GM12878 (cell line): ENCODE measurements at regions not wholly inside any gene's neighbourhood (a gene's known extent, or its start where the extent isn't known, plus 50 kb on each side); places are given as distances from the start of the nearest gene placed in this dataset.

Experiments
- ATAC-seq: fragments of 200-7000 bp; cut with Tn5 transposase; 3 replicates; pipeline ENCODE4 v1.9.1; 2020; ENCODE audit warnings: mild to moderate bottlenecking, moderate library complexity
- BruUV-seq: library from RNA; stranded (reverse); fragments of 400-500 nt; replicated peaks from 2 replicates; lab custom pipeline; 2021; lab: Mats Ljungman, UMichigan
- CTCF ChIA-PET: fragments of 300-600 bp; sonication (Branson Sonifier 250); formaldehyde crosslinking; extraction: SDS; loops from one replicate; lab custom pipeline; 2021; ENCODE audit warnings: inconsistent platforms; lab: Yijun Ruan, JAX
- POLR2A ChIA-PET: fragments of 350-600 bp; formaldehyde crosslinking; extraction: SDS; loops from one replicate; lab custom pipeline; 2021; ENCODE audit warnings: inconsistent platforms; lab: Charles Lee
- RAD21 ChIA-PET: fragments of 300-600 bp; sonication (Branson Sonifier 250); formaldehyde crosslinking; loops from one replicate; lab custom pipeline; 2023; ENCODE audit warnings: antibody characterized with exemption; ENCODE audit not compliant: unreplicated experiment; lab: Charles Lee
- SMC1A ChIA-PET: fragments of 300-600 bp; sonication (Branson Sonifier 250); formaldehyde crosslinking; loops from one replicate; lab custom pipeline; 2023; ENCODE audit not compliant: unreplicated experiment, uncharacterized antibody; lab: Charles Lee
- DNase-seq: peaks from one replicate; pipeline ENCODE4 v3.0.0-alpha.2; 2011; ENCODE audit warnings: low read depth, low spot score
- FAIRE-seq: peaks from 3 replicates; lab custom pipeline; 2011; peaks lifted over from hg19 to GRCh38; lab: Jason Lieb, UNC
- H2AFZ ChIP-seq: 2 replicates; pipeline ENCODE4 v1.6.0; 2011; ENCODE audit warnings: low read depth, low read length, control low read depth; ENCODE audit not compliant: control insufficient read depth
- H3K27ac ChIP-seq: 2 replicates; pipeline ENCODE4 v1.5.1; 2011; ENCODE audit warnings: control low read depth; ENCODE audit not compliant: control insufficient read depth, insufficient read depth
- H3K27me3 ChIP-seq, 2 experiments: replicated peaks in 1 of 2; 2 replicates each; pipeline versions ENCODE4 v1.6.0 to v1.6.1; 2011; ENCODE audit warnings: low read length in 1 of 2; ENCODE audit not compliant: control insufficient read depth in 2 of 2, insufficient read depth in 2 of 2
- H3K36me3 ChIP-seq, 2 experiments: 2 replicates each; pipeline ENCODE4 v1.5.1; 2011; ENCODE audit warnings: low read length in 1 of 2; ENCODE audit not compliant: control insufficient read depth in 2 of 2, insufficient read depth in 2 of 2
- H3K4me1 ChIP-seq: 2 replicates; pipeline ENCODE4 v1.6.1; 2011; ENCODE audit warnings: mild to moderate bottlenecking, low read length, moderate library complexity, mixed read lengths; ENCODE audit not compliant: control insufficient read depth, insufficient read depth
- H3K4me2 ChIP-seq: 2 replicates; pipeline ENCODE4 v1.6.0; 2011; ENCODE audit warnings: control low read depth; ENCODE audit not compliant: control insufficient read depth, insufficient read depth
- H3K4me3 ChIP-seq: fragments of 200-600 bp; sonication (generic); 2 replicates; pipeline ENCODE4 v1.5.1; 2016
- H3K79me2 ChIP-seq: 2 replicates; pipeline ENCODE4 v1.6.0; 2011; ENCODE audit warnings: low read length; ENCODE audit not compliant: control insufficient read depth, insufficient read depth
- H3K9ac ChIP-seq: 2 replicates; pipeline ENCODE4 v1.8.0; 2011; ENCODE audit warnings: low read length, control low read depth, mixed read lengths; ENCODE audit not compliant: control insufficient read depth, insufficient read depth
- H3K9me3 ChIP-seq: replicated peaks from 3 replicates; pipeline ENCODE4 v1.5.1; 2011; ENCODE audit warnings: mild to moderate bottlenecking, low read length; ENCODE audit not compliant: control insufficient read depth, insufficient read depth
- H4K20me1 ChIP-seq: 2 replicates; pipeline ENCODE4 v1.6.0; 2011; ENCODE audit not compliant: control insufficient read depth, insufficient read depth
- CBX5 ChIP-seq: sonication (generic); IDR thresholded peaks from 2 replicates; pipeline ENCODE4 v1.6.1; 2016; ENCODE audit warnings: low read depth, moderate library complexity, mild to moderate bottlenecking, inconsistent platforms
- EZH2 ChIP-seq: IDR thresholded peaks from 2 replicates; pipeline ENCODE4 v1.6.1; 2012; ENCODE audit warnings: low read depth, mild to moderate bottlenecking, control low read depth, inconsistent platforms, low read length, borderline replicate concordance; ENCODE audit not compliant: control insufficient read depth
- GABPA ChIP-seq: IDR thresholded peaks from 2 replicates; pipeline ENCODE4 v1.6.1; 2014; ENCODE audit warnings: antibody characterized with exemption, low read depth, mild to moderate bottlenecking, inconsistent platforms
- IKZF1 ChIP-seq: fragments of 450-650 bp; conservative IDR thresholded peaks from 2 replicates; pipeline ENCODE4 v1.6.1; 2017; ENCODE audit warnings: antibody characterized with exemption, mild to moderate bottlenecking
- MAX ChIP-seq: IDR thresholded peaks from 2 replicates; pipeline ENCODE4 v1.6.1; 2012; ENCODE audit warnings: low read depth, low read length, improper control_type of control experiment
- NFXL1 ChIP-seq: fragments of 450-650 bp; IDR thresholded peaks from 2 replicates; pipeline ENCODE4 v1.6.1; 2017; ENCODE audit warnings: antibody characterized with exemption, mild to moderate bottlenecking, borderline replicate concordance
- PML ChIP-seq: IDR thresholded peaks from 2 replicates; pipeline ENCODE4 v1.6.1; 2012; ENCODE audit warnings: low read length, inconsistent platforms
- SIX5 ChIP-seq: IDR thresholded peaks from 2 replicates; pipeline ENCODE4 v1.6.1; 2011; ENCODE audit warnings: mild to moderate bottlenecking, low read depth, low read length, moderate library complexity; ENCODE audit not compliant: severe bottlenecking
- SKIL ChIP-seq: fragments of 450-650 bp; IDR thresholded peaks from 2 replicates; pipeline ENCODE4 v1.6.1; 2017; ENCODE audit warnings: mild to moderate bottlenecking, low read depth, inconsistent platforms; ENCODE audit not compliant: poor library complexity, severe bottlenecking
- SMAD1 ChIP-seq: fragments of 450-650 bp; IDR thresholded peaks from 2 replicates; pipeline ENCODE4 v1.6.1; 2018; ENCODE audit warnings: mild to moderate bottlenecking, low read depth; ENCODE audit not compliant: partially characterized antibody
- SPI1 ChIP-seq: IDR thresholded peaks from 2 replicates; pipeline ENCODE4 v1.6.1; 2011; ENCODE audit warnings: low read depth, mild to moderate bottlenecking, low read length, moderate library complexity, borderline replicate concordance; ENCODE audit not compliant: insufficient read depth
- STAT3 ChIP-seq: IDR thresholded peaks from 2 replicates; pipeline ENCODE4 v1.6.1; 2011; ENCODE audit warnings: low read depth, low read length, improper control_type of control experiment
- SUPT20H ChIP-seq: IDR thresholded peaks from 2 replicates; pipeline ENCODE4 v1.6.1; 2011; ENCODE audit warnings: low read depth, mild to moderate bottlenecking, low read length, moderate library complexity, borderline replicate concordance; ENCODE audit not compliant: control insufficient read depth
- TAF1 ChIP-seq: IDR thresholded peaks from 2 replicates; pipeline ENCODE4 v1.6.1; 2011; ENCODE audit warnings: mild to moderate bottlenecking, low read depth, low read length, borderline replicate concordance
- ZNF217 ChIP-seq: fragments of 450-650 bp; IDR thresholded peaks from 2 replicates; pipeline ENCODE4 v1.6.1; 2017; ENCODE audit warnings: antibody characterized with exemption, mild to moderate bottlenecking
- ZNF384 ChIP-seq: IDR thresholded peaks from 2 replicates; pipeline ENCODE4 v1.6.1; 2012; ENCODE audit warnings: low read depth, mild to moderate bottlenecking, low read length, improper control_type of control experiment, borderline replicate concordance
- WGBS: methylation state at CpG from one replicate; pipeline ENCODE4 v1.1.6; 2016; ENCODE audit warnings: low lambda C conversion rate; ENCODE audit not compliant: insufficient replicate concordance, insufficient coverage; ENCODE audit errors: missing lambda C conversion rate; 5-methylcytosine and 5-hydroxymethylcytosine counted together
- in situ Hi-C: fragments of 300-500 bp; cut with MboI; formaldehyde crosslinking; loops from 9 replicates; pipeline ENCODE4 v1.14.3; 2018; ENCODE audit warnings: mixed read lengths
- intact Hi-C: fragments of 100-400 bp; cut with micrococcal nuclease; formaldehyde crosslinking; loops from one replicate; pipeline ENCODE4 v1.14.2; 2022; ENCODE audit not compliant: unreplicated experiment
- TF ChIP-seq, protein P1 (sequence below): IDR thresholded peaks from 2 replicates; pipeline ENCODE4 v1.6.1; 2012; ENCODE audit warnings: improper control_type of control experiment, low read depth, low read length; ENCODE audit not compliant: insufficient replicate concordance

DNA sequence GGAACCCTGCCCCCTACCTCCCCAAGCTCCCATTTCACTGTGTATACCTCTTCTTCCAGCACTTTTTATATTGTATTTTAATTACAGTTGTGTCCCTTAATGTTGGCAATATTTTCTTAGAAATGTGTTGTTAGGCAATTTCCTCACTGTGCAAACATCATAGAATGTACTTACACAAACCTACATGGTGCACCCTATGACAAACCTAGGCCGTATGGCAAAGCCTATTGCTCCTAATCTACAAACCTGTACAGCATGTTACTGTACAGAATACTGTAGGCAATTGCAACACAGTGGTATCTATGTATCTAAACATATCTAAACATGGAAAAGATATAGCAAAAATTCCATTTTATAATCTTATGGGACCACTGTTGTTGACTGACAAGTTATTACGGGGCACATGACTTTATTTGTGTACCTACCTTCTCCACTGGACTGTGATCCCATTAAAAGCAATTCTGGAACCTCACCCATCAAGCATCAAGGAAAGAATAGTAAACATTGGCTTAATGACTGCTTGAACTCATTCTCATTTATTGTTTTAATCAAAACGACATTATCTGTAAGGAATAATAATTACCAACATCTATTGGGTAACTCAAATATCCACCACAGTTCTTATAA is 1641.5 kb upstream of the ZEB2 start:
- SMC1A ChIA-PET: no interaction called here
- no peak overlapping the region for H3K4me3 ChIP-seq
- H3K36me3 ChIP-seq: no peaks in the 10 kb centered on the region
- no peak for ATAC-seq
- BruUV-seq: no TSS peak
- no peaks in the 10 kb centered on the region for H3K79me2 ChIP-seq
- no peak overlapping the region for H2AFZ ChIP-seq
- no peak for FAIRE-seq
- TF ChIP-seq IKZF1 (no peak), STAT3 (no peak), SKIL (no peak), NFXL1 (no peak), SIX5 (no peak), ZNF217 (no peak), SMAD1 (no peak), GABPA (no peak), CBX5 (no peak), EZH2 (no peak), SPI1 (no peak), ZNF384 (no peak), PML (no peak), SUPT20H (no peak), TAF1 (no peak), MAX (no peak)
- TF ChIP-seq, protein P1, sequence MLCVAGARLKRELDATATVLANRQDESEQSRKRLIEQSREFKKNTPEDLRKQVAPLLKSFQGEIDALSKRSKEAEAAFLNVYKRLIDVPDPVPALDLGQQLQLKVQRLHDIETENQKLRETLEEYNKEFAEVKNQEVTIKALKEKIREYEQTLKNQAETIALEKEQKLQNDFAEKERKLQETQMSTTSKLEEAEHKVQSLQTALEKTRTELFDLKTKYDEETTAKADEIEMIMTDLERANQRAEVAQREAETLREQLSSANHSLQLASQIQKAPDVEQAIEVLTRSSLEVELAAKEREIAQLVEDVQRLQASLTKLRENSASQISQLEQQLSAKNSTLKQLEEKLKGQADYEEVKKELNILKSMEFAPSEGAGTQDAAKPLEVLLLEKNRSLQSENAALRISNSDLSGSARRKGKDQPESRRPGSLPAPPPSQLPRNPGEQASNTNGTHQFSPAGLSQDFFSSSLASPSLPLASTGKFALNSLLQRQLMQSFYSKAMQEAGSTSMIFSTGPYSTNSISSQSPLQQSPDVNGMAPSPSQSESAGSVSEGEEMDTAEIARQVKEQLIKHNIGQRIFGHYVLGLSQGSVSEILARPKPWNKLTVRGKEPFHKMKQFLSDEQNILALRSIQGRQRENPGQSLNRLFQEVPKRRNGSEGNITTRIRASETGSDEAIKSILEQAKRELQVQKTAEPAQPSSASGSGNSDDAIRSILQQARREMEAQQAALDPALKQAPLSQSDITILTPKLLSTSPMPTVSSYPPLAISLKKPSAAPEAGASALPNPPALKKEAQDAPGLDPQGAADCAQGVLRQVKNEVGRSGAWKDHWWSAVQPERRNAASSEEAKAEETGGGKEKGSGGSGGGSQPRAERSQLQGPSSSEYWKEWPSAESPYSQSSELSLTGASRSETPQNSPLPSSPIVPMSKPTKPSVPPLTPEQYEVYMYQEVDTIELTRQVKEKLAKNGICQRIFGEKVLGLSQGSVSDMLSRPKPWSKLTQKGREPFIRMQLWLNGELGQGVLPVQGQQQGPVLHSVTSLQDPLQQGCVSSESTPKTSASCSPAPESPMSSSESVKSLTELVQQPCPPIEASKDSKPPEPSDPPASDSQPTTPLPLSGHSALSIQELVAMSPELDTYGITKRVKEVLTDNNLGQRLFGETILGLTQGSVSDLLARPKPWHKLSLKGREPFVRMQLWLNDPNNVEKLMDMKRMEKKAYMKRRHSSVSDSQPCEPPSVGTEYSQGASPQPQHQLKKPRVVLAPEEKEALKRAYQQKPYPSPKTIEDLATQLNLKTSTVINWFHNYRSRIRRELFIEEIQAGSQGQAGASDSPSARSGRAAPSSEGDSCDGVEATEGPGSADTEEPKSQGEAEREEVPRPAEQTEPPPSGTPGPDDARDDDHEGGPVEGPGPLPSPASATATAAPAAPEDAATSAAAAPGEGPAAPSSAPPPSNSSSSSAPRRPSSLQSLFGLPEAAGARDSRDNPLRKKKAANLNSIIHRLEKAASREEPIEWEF: no peak
- TF ChIP-seq, all 136 proteins: peak for 0
- ChIA-PET POLR2A (no interaction called here), RAD21 (no interaction called here), CTCF (no interaction called here)
- WGBS: 0% methylated on average over 3 of the region's 3 CpGs
- Histone ChIP-seq H3K27me3 (no peaks in the 10 kb centered on the region), H3K4me2 (no peak overlapping the region), H3K9ac (no peak overlapping the region), H3K27ac (no peak overlapping the region), H3K9me3 (no peaks in the 10 kb centered on the region), H4K20me1 (no peaks in the 10 kb centered on the region), H3K4me1 (no peaks in the 10 kb centered on the region)
- no peak for DNase-seq
- intact Hi-C loops: no loop called here
- in situ Hi-C loops: no loop called here
